ENCODE measurements at regions not wholly inside any gene's neighbourhood (a gene's known extent, or its start where the extent isn't known, plus 50 kb on each side); places are given as distances from the start of the nearest gene placed in this dataset.

GRCh38 chr2:78606895-78607294 lies 418.6 kb upstream of the REG3G start:
- Histone ChIP-seq H3K4me1 (ENCODE audit: control insufficient read depth, extremely low read depth, insufficient read depth, low read length) (no peaks in the 10 kb centered on the region), H2AFZ (ENCODE audit: low read length) (no peak overlapping the region)

DNA sequence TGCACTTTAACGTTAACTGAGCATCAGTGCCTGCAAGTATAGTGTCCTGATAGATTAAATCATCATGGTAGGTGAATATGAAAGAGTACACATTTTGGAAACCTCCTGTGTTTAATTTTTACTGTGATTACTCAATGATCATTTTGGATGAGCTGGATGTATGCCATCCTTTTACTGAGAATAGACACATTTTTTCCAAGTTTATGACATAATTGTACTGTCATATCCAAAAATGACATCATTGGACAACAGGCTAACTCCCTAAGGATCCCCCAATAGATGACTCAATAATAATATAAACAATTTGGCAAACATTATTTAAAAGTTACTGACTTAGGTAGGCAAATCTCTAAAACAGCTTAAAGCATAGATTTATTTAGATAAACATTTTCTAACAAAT lies 410.8 kb upstream of the REG3G start:
- H3K27me3 ChIP-seq (ENCODE audit: control insufficient read depth, insufficient read depth, low read length), result no peaks in the 10 kb centered on the region
- no peaks in the 10 kb centered on the region for H3K79me2 ChIP-seq (ENCODE audit: control insufficient read depth, insufficient read depth, low read length)
- no peaks in the 10 kb centered on the region for H3K9me3 ChIP-seq (ENCODE audit: control insufficient read depth, insufficient read depth, low read depth, low read length)
- TF ChIP-seq CTCF (conservative IDR thresholded peaks at IDR 0.05 in 1 of 2, IDR thresholded peaks at IDR 0.05 in 1 of 2; ENCODE audit: low read depth in 1 of 2, low read length in 2 of 2) (no peak), EZH2 (IDR thresholded peaks at IDR 0.05; ENCODE audit: low read length, missing control alignments) (no peak)
- no peak for DNase-seq (ENCODE audit: low read depth in 2 of 2)
- no peaks in the 10 kb centered on the region for H4K20me1 ChIP-seq (ENCODE audit: control insufficient read depth, extremely low read depth, insufficient read depth, low read length)
- no peak overlapping the region for H3K4me2 ChIP-seq (ENCODE audit: extremely low read depth, insufficient read depth, low read length)
- H3K4me1 ChIP-seq (ENCODE audit: control insufficient read depth, extremely low read depth, insufficient read depth, low read length), result no peaks in the 10 kb centered on the region
- H3K27ac ChIP-seq (ENCODE audit: insufficient read depth, low read length), result no peak overlapping the region
- H3K36me3 ChIP-seq (ENCODE audit: control insufficient read depth, insufficient read depth, low read length), result no peaks in the 10 kb centered on the region
- no peak overlapping the region for H2AFZ ChIP-seq (ENCODE audit: low read length)
- H3K9ac ChIP-seq (ENCODE audit: insufficient read depth, low read length), result no peak overlapping the region
- H3K4me3 ChIP-seq (replicated peaks in 1 of 4; ENCODE audit: control extremely low read depth in 1 of 4, insufficient read depth in 1 of 4, low read depth in 3 of 4, low read length in 4 of 4), result no peak overlapping the region

More at GRCh38 chr2:78606895-78607294, 418.6 kb upstream of the REG3G start:
- Histone ChIP-seq H3K4me3 (replicated peaks in 1 of 4; ENCODE audit: control extremely low read depth in 1 of 4, insufficient read depth in 1 of 4, low read depth in 3 of 4, low read length in 4 of 4) (no peak overlapping the region), H3K9me3 (ENCODE audit: control insufficient read depth, insufficient read depth, low read depth, low read length) (no peaks in the 10 kb centered on the region), H3K9ac (ENCODE audit: insufficient read depth, low read length) (no peak overlapping the region), H3K27ac (ENCODE audit: insufficient read depth, low read length) (no peak overlapping the region), H3K36me3 (ENCODE audit: control insufficient read depth, insufficient read depth, low read length) (no peaks in the 10 kb centered on the region), H3K79me2 (ENCODE audit: control insufficient read depth, insufficient read depth, low read length) (no peaks in the 10 kb centered on the region), H3K27me3 (ENCODE audit: control insufficient read depth, insufficient read depth, low read length) (no peaks in the 10 kb centered on the region), H4K20me1 (ENCODE audit: control insufficient read depth, extremely low read depth, insufficient read depth, low read length) (no peaks in the 10 kb centered on the region), H3K4me2 (ENCODE audit: extremely low read depth, insufficient read depth, low read length) (no peak overlapping the region)
- TF ChIP-seq EZH2 (IDR thresholded peaks at IDR 0.05; ENCODE audit: low read length, missing control alignments) (no peak), CTCF (conservative IDR thresholded peaks at IDR 0.05 in 1 of 2, IDR thresholded peaks at IDR 0.05 in 1 of 2; ENCODE audit: low read depth in 1 of 2, low read length in 2 of 2) (no peak)
- DNase-seq (ENCODE audit: low read depth in 2 of 2), result no peak

DNA sequence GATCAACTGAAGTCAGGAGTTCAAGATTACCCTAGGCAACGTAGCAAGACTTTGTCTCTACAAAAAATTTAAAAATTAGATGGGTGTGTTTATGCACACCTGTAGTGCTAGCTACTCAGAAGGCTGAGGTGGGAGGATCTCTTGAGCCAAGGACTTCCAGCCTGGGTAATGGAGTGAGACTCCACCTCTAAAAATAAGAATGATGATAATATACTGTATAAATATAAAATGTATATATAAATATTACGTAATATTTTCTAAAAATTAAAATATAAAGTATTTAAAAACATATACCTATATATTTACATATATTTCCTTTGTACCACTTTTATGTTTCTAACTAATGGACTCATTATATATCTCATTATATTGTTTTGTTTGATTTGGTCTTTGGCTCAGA lies 409.5 kb upstream of the REG3G start:
- Histone ChIP-seq H3K27me3 (ENCODE audit: control insufficient read depth, insufficient read depth, low read length) (no peaks in the 10 kb centered on the region), H3K4me1 (ENCODE audit: control insufficient read depth, extremely low read depth, insufficient read depth, low read length) (no peaks in the 10 kb centered on the region), H4K20me1 (ENCODE audit: control insufficient read depth, extremely low read depth, insufficient read depth, low read length) (no peaks in the 10 kb centered on the region), H2AFZ (ENCODE audit: low read length) (no peak overlapping the region), H3K9ac (ENCODE audit: insufficient read depth, low read length) (no peak overlapping the region), H3K36me3 (ENCODE audit: control insufficient read depth, insufficient read depth, low read length) (no peaks in the 10 kb centered on the region), H3K9me3 (ENCODE audit: control insufficient read depth, insufficient read depth, low read depth, low read length) (no peaks in the 10 kb centered on the region), H3K4me2 (ENCODE audit: extremely low read depth, insufficient read depth, low read length) (no peak overlapping the region), H3K27ac (ENCODE audit: insufficient read depth, low read length) (no peak overlapping the region), H3K4me3 (replicated peaks in 1 of 4; ENCODE audit: control extremely low read depth in 1 of 4, insufficient read depth in 1 of 4, low read depth in 3 of 4, low read length in 4 of 4) (no peak overlapping the region), H3K79me2 (ENCODE audit: control insufficient read depth, insufficient read depth, low read length) (no peaks in the 10 kb centered on the region)
- TF ChIP-seq CTCF (conservative IDR thresholded peaks at IDR 0.05 in 1 of 2, IDR thresholded peaks at IDR 0.05 in 1 of 2; ENCODE audit: low read depth in 1 of 2, low read length in 2 of 2) (no peak), EZH2 (IDR thresholded peaks at IDR 0.05; ENCODE audit: low read length, missing control alignments) (no peak)
- no peak for DNase-seq (ENCODE audit: low read depth in 2 of 2)
